ENCODE measurements at regions not wholly inside any gene's neighbourhood (a gene's known extent, or its start where the extent isn't known, plus 50 kb on each side); places are given as distances from the start of the nearest gene placed in this dataset.

DNA sequence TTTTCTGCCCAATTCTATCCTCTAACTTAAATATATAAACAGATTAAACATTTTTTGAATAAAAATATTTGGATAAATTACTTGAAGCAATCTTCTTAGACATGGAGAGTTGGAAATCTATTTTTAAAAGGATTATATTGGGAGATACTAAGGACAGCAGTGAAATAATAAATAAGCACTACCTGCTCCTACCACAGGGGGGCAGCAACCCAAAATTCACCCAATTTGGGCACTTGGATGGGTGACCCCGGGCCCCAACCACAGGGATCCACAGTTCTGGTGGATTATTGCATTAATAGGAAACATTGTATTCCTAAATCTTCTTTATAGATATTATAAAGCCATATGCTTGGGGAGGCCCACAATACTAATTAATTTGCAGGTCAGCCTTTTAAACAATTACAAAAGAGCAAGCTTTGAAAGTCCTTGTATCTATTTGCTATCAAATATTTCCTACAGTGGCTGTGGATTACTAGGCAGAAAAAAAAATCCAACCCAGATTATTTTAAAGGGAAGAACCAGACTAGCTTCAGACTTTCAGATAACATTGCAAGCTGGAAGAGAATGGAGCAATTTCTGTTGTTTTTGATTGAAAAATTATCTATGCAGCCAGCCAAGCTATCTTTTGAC, 66.4 kb upstream of the PDE10A start:
- DNase-seq: peak in 5 of 56 donors; percentile 5 to 33 (median 7)

DNA sequence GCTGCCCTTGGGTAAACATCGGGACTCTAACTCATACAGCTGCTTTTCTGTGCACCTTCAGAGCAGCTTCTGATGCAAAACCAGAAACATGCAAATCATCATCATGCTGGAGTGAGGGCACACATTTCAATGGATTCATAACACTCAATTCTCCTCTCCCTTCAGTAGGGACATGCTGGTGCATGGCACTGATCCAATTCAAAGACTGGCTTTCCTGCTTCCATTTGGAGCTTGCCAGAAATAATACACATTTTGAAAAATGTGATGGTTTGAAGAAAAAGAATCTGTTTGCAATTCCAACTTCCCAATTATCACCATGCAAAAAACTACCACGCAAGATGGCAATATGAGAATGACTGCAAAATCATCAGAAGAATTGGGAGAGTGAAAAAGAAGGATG, 65.2 kb upstream of the PDE10A start:
- DNase-seq: no peak

DNA sequence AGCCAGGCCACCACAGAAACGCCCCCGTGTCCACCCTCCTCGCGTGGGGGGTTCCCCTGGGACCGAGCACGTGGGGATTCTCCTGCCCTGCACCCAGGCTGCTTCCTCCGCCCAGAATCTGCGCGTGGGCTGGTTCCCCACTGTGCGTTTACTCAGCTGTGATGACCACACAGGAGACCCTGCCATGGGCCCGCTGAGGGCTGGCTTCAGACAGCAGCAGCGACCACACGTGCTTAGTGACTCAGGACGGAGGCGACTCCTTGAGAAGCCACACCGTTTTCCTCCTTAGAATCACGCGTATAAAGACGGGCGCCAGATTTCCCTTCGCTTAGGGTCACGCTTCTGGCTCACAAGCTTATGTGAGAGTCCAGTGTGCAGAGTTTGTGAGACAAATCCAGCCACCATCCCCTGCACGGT, 63.9 kb upstream of the PDE10A start:
- DNase-seq: no peak

DNA sequence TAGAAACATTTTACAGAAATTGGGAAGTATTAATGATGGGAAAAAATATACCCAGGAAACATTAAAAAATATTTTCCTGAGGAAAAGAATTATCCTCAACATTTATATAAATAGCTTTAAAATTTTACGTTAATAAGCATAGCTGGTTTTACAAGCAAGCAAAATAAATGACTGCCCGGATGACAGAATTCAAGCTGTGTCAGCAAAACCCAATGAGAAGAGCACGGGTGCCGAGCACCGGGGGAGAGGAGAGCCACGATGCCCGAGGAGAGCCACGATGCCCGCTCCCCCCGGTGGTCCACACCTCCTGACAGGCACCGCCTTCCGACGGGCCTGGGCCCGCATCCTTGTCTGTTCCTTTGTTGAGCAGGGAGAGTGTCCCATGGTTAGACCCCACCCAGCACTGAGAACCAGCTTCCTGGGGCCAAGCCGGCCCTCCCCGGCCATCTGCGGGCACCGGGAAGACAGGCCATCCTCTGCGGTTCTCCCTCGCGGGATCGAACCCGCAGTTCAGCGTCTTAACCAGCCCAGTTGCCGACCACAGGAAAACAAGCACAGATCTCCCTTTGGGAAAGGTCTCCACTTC, 63.3 kb upstream of the PDE10A start:
- DNase-seq: no peak

DNA sequence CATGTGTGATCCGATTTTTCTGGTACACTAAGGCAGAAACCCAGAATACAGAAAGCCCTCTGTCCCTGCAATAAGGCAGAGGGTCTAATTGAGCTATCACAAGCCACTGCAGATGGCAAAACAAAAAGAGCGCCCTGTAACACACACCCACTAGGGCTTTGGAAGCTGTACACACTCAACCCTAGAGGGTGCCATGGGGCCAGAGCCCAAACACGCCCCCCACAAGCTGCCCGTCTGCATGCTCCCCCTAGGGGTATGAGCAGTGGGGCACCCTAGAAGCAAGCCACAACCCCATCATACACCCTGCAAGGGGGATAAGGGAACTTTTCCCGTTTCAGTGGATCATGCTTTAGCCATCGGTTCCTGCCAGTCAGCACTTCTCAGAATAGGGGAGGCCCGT, 62.2 kb upstream of the PDE10A start:
- DNase-seq: no peak

DNA sequence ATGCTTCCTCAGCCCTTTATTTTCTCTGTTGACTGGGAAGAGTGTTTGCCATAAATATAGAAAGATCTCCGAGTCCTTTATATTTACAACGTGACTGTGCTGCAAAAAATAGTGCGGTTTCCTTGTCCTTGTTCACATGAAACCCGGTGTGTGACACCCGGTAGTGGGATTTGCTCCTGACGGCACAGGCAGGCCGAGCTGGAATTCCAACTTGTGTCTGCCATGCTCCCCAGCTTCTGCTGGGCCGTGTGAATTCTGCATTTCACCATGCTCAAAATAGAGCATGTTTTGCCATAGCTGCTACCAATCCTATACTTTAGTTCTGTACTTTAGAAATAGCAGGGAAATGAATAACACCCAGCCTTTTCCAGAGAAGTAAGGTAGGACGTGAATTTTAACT, 60.3 kb upstream of the PDE10A start:
- no peak for DNase-seq

DNA sequence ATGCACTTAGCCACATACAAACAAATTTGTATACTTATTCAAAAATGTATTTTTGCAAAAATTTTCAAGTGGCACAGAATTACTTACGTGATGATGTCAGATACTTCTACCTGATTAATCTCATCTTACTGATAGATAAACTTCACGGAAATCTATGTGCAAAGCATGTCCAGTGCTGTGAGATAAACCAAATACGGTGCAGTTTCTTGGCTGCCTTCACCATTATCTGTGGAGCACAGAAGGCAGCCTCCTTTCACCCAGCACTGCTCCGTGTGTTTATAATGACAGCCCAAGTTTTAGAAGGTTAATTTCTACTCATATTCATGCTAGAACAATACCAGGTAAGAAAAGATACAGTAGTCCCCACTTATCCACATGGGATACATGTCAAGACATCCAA, 59.0 kb upstream of the PDE10A start:
- no peak for DNase-seq

DNA sequence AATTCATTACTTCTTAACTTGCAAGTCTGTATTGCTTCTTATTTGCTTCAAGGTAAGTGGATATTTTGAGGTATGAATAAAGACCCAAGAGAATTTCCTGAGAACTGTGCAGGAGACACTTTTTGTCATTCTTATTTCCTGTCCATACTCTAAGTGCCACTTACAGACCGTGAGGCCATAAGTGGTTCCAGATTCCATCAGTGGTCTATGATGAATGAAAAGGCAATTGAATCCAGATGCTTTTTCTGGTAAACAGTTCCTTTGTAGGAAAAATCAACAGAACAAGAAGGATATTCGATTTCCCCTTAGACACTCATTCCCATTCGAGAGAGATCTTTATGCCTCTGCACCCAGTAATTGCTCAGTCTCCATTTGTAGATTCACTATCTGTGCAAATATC, 58.3 kb upstream of the PDE10A start:
- no peak for DNase-seq

DNA sequence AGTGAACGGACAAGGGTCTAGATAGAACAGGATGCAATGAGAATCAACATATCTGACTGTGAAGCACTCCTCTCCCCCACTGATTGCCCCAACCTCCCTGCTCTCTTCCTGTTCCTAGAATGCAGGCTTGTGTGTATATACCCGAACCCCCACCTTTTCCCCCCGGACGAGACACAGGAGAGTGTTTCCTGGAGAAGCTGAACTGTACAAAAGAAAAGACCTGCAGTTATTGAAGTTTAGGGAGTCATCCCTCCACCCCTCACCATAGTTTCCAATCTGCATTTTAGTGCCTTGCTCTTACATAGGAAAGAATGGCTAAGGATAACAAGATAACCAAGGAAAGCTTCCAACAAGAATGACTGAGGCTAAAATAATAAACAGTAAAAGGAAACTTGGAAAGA, 55.5 kb upstream of the PDE10A start:
- no peak for DNase-seq

DNA sequence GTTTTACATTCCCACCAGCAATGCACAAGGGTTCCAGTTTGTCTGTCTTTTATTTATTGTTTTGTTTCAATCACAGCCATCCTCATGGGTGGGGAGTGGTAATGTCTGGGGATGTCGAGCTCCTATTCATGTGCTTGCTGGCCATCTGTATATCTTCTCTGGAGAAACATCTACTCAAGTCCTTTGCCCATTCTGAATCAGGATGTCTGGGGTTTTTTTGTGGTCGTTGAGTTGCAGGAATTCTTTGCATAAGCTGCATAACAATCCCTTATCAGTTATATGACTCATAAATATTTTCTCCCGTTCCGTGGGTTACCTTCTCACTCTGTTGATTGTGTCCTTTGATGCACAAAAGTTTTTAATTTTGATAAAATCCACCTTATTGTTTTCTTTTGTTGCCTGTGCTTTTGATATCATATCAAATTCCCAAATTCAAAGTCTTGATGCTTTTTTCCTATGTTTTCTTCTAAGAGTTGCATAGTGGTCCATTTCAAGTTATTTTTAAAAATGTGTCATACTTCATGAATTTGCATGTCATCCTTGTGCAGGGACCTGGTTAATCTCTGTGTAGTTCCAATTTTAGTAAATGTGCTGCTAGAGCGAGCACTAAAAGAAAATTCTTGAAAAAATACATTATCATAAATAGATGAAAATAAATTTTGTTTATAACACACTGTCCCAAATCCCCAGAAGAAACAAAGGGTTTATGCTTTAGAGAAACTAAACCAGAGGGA, 54.9 kb upstream of the PDE10A start:
- no peak for DNase-seq

DNA sequence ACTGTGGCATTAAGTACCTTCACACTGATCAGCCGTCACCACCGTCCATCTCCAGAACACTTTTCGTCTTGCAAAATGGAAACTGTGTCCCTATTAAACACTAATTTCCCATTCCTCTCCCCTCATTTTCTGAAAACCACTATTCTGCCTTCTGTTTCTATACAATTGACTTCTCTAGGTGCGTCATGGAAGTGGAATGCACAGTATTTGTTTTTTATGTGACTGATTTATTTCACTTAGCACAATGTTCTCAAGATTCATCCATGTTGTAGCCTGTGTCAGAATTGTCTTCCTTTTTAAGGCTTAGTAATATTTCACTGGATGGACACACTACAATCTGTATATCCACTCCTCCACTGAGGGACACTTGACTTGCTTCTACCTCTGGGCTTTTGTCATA, 53.8 kb upstream of the PDE10A start:
- no peak for DNase-seq

DNA sequence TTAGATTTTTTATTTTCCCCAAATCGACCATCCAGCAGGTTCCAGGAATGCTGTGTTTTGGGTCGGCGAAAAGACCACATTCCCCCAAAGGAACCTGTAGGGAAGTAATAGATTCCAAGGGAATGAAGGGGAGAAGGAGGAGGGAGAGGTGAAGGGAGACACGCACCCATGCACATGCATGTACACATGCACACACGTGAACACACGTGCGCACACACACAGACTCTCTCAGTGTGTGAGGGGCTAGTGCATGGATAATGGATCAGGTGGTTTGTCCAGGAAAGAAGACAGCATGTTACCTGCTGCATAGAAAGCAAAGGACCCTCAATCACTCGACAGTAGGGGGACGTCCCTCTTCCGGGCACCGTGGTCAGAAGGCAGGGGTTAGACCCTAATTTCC, 52.4 kb upstream of the PDE10A start:
- DNase-seq: no peak

DNA sequence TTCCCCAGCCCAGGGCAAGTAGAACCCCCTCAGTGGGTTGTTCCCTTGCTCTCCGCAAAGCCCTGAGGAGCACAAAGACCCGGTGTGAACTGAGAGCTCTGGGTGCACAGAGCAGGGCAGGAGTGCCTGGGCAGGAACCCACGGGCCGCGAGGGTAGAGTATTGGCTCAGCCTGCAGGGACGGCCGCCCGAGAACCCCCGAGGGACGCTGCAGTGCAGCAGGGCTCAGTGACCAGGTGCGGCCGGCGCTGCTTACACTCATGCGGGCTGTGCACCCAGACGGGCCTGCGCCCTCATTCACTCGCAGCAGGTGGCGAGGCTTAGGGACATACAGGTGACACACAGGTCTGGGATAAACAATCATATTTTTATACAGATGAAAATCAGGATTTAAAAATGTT, 51.9 kb upstream of the PDE10A start:
- no peak for DNase-seq

DNA sequence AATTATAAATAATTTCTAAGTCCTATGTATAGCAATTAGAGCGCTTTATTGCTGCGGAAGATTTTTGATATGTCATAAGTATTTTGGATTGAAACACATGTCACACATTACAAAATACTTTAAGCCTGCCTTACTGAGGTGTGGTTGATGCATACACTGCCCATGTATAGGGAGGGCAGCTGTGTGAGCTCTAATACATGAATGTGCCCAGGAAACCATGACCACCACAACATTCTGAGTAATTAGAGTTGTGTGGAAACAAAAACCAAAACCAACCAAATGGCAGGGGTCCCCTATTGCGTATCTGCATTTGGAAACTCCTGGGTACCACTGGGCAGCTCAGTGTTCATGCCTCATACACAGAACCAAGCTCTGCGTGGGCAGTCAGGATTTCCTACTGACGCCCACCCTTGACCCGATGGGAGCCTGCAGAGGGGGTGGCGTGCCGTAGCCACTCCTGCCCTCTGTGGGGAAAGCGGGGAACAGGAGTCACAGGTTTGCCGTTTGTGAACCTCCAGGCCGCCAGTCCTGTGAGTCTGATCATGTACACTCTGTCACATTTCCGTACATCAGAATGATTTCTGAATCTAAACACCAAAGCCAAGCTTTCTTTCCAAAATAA, 50.9 kb upstream of the PDE10A start:
- no peak for DNase-seq
